ENCODE measurements at regions not wholly inside any gene's neighbourhood (a gene's known extent, or its start where the extent isn't known, plus 50 kb on each side); places are given as distances from the start of the nearest gene placed in this dataset.

DNA sequence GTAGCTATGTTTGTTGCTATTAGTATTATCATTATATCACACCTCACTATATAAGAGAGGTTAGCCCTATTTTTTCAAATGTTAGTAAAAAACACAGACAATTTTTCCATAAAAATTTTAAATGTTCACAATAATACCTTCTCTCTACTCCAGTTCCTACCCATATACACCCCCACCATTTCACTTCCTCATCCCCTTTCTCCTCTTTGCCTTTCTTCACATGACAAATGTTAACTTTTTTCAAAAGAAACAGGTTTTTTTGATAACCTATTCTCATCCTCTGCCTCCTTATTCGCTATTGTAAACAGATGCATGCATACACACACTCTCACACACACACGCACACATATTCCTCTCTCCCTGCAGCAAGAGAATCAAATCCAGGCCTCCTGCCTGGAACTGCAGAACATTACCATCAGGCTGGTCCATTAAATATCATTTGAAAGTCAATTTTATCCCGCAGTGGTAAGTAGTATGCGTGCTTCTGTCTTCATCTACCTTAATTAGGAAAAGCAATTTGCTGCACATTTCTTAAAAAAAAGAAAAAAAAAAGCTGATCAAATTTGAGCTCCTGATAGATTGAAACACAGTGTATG, 55.5 kb downstream of the MID1IP1 start:
- H3K27ac Mint-ChIP-seq = no peak overlapping the region
- H3K4me3 Mint-ChIP-seq = no peak overlapping the region
- ATAC-seq (ENCODE audit: low read depth in 2 of 2) (no peak), DNase-seq (no peak)
- H3K9me3 Mint-ChIP-seq = no peaks in the 10 kb centered on the region
- Histone ChIP-seq H3K27ac (ENCODE audit: insufficient read depth, low read length, poor library complexity, severe bottlenecking) (no peak overlapping the region), H3K27me3 (ENCODE audit: control insufficient read depth, insufficient read depth, low read length) (no peaks in the 10 kb centered on the region), H3K4me1 (ENCODE audit: control insufficient read depth, insufficient read depth, low read length, poor library complexity, severe bottlenecking) (no peaks in the 10 kb centered on the region), H3K9me3 (ENCODE audit: control insufficient read depth in 2 of 2, low read length in 2 of 2) (no peaks in the 10 kb centered on the region), H3K4me3 (ENCODE audit: low read depth, low read length) (no peak overlapping the region), H3K36me3 (ENCODE audit: control insufficient read depth, insufficient read depth, low read length) (no peaks in the 10 kb centered on the region)
- no peaks in the 10 kb centered on the region for H3K36me3 Mint-ChIP-seq
- H3K4me1 Mint-ChIP-seq = peaks cover 0 to 7% (median 2%) of the 10 kb centered on the region in 4 donors
- H3K27me3 Mint-ChIP-seq = no peaks in the 10 kb centered on the region

DNA sequence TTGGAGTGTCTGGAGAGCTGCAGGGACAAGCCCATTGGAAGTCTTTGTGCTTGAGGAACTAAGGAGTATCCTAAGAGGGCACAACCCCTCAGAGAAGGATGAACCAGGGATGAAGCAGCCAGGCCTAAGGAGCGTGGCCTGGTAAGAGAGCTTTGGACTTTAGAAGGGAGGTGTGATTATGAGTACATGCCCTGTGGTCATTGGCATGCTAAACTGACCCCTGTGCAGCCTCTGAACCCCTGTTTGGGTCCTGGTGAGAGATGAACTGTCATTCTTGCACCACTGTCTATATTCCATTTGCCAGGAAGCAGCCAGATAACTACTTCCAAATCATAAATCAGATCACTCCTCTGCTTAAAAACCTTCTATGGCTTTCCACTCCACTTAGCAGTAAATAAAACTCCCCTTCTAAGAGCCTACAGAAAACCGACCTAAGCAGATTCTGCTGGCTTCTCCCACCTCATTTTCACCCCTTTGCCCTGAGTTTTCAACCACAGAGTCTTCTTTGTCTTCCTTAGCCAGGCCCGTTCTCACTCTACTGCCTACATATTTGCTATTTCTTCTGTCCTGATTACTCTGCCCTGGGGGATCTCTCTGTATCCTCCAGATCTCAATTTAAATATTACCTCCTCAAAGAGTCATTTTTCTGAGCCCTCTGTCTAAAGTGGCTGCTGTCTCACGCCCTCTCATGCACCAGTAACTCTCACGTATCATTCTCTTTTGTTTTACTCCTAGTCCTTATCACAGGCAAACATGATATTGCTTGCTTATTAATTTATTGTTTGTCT, 56.7 kb downstream of the MID1IP1 start:
- no peak for DNase-seq
- peaks cover 0 to 7% (median 2%) of the 10 kb centered on the region in 4 donors for H3K4me1 Mint-ChIP-seq

DNA sequence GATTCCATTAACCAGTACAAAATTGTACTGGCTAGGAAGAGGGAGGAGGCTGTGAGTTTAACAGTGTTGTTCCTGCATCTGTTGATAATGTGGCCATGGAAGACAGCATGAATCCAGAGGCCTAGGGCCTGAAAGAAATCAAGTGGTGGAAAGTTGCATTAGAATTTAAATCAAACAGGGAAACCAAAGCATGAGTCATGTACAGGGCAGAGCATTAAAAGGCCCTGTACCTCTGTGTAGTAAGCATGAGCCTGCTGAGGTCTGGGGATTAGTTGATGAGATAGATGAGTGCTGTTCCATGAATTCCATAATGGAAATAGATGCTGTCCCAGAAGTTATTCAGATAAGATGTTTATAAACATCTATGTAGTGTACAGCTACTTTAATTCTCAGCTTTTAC, 58.3 kb downstream of the MID1IP1 start:
- Mint-ChIP-seq H3K27ac (no peak overlapping the region), H3K36me3 (no peaks in the 10 kb centered on the region), H3K4me1 (peaks cover 0 to 7% (median 1%) of the 10 kb centered on the region in 4 donors), H3K9me3 (no peaks in the 10 kb centered on the region), H3K27me3 (no peaks in the 10 kb centered on the region), H3K4me3 (no peak overlapping the region)
- H3K36me3 ChIP-seq (ENCODE audit: control insufficient read depth, insufficient read depth, low read length) = no peaks in the 10 kb centered on the region
- no peak overlapping the region for H3K4me3 ChIP-seq (ENCODE audit: low read depth, low read length)
- no peak overlapping the region for H3K27ac ChIP-seq (ENCODE audit: insufficient read depth, low read length, poor library complexity, severe bottlenecking)
- no peaks in the 10 kb centered on the region for H3K4me1 ChIP-seq (ENCODE audit: control insufficient read depth, insufficient read depth, low read length, poor library complexity, severe bottlenecking)
- no peaks in the 10 kb centered on the region for H3K27me3 ChIP-seq (ENCODE audit: control insufficient read depth, insufficient read depth, low read length)
- no peak for ATAC-seq (ENCODE audit: low read depth in 2 of 2)
- no peak for DNase-seq
- H3K9me3 ChIP-seq (ENCODE audit: control insufficient read depth in 2 of 2, low read length in 2 of 2) = no peaks in the 10 kb centered on the region

More for the DNA sequence above, 56.7 kb downstream of the MID1IP1 start:
- ATAC-seq (ENCODE audit: low read depth in 2 of 2) = no peak
- Histone ChIP-seq H3K27me3 (ENCODE audit: control insufficient read depth, insufficient read depth, low read length) (no peaks in the 10 kb centered on the region), H3K4me1 (ENCODE audit: control insufficient read depth, insufficient read depth, low read length, poor library complexity, severe bottlenecking) (no peaks in the 10 kb centered on the region), H3K36me3 (ENCODE audit: control insufficient read depth, insufficient read depth, low read length) (no peaks in the 10 kb centered on the region), H3K4me3 (ENCODE audit: low read depth, low read length) (no peak overlapping the region), H3K27ac (ENCODE audit: insufficient read depth, low read length, poor library complexity, severe bottlenecking) (no peak overlapping the region), H3K9me3 (ENCODE audit: control insufficient read depth in 2 of 2, low read length in 2 of 2) (no peaks in the 10 kb centered on the region)
- H3K4me3 Mint-ChIP-seq = no peak overlapping the region
- H3K27me3 Mint-ChIP-seq = no peaks in the 10 kb centered on the region
- no peak overlapping the region for H3K27ac Mint-ChIP-seq
- H3K36me3 Mint-ChIP-seq = no peaks in the 10 kb centered on the region
- H3K9me3 Mint-ChIP-seq = no peaks in the 10 kb centered on the region

DNA sequence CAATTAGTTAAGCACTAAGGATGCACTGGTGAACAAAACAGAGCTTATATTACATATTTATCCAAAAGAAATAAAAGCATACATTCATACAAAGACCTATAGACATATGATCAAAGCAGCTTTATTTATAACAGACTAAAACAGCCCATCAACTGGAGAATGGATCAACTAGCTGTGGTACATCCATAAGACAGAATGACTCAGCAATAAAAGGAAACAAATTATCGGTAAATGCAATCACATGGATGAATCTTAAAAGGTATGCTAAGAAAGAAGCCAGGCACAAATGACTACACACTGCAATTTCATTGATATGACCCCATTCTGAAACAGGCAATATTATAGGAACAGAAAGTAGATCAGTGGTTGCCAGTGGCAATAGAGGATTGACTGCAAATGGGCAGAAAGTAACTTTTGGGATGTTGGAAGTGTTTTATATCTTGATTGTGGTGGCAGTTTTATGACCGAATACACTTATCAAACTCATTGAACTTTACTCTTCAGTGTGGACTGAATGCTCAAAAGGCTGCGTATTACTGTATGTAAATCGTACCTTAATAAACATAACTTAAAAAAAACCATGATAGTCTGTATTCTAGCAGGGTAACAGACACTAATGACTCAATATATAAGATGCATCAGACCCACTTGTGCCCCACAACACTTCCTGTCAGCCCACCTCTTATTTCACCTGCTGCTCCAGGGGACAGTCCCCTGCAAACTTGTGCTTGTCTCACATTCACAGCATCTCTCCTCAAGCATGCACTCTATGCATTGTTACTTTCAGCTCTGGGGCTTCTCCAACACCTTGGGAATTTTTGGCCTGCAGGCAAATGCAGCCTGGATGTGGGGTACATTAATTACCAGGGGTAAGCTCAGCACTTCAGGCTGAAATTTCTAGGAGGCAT, 59.1 kb downstream of the MID1IP1 start:
- Histone ChIP-seq H3K4me3 (ENCODE audit: low read depth, low read length) (no peak overlapping the region), H3K4me1 (ENCODE audit: control insufficient read depth, insufficient read depth, low read length, poor library complexity, severe bottlenecking) (no peaks in the 10 kb centered on the region), H3K9me3 (ENCODE audit: control insufficient read depth in 2 of 2, low read length in 2 of 2) (no peaks in the 10 kb centered on the region), H3K36me3 (ENCODE audit: control insufficient read depth, insufficient read depth, low read length) (no peaks in the 10 kb centered on the region), H3K27me3 (ENCODE audit: control insufficient read depth, insufficient read depth, low read length) (no peaks in the 10 kb centered on the region), H3K27ac (ENCODE audit: insufficient read depth, low read length, poor library complexity, severe bottlenecking) (no peak overlapping the region)
- no peaks in the 10 kb centered on the region for H3K36me3 Mint-ChIP-seq
- DNase-seq = no peak
- no peak overlapping the region for H3K4me3 Mint-ChIP-seq
- no peak overlapping the region for H3K27ac Mint-ChIP-seq
- no peak for ATAC-seq (ENCODE audit: low read depth in 2 of 2)
- H3K27me3 Mint-ChIP-seq = no peaks in the 10 kb centered on the region
- peaks cover 0 to 7% (median 1%) of the 10 kb centered on the region in 4 donors for H3K4me1 Mint-ChIP-seq
- no peaks in the 10 kb centered on the region for H3K9me3 Mint-ChIP-seq

DNA sequence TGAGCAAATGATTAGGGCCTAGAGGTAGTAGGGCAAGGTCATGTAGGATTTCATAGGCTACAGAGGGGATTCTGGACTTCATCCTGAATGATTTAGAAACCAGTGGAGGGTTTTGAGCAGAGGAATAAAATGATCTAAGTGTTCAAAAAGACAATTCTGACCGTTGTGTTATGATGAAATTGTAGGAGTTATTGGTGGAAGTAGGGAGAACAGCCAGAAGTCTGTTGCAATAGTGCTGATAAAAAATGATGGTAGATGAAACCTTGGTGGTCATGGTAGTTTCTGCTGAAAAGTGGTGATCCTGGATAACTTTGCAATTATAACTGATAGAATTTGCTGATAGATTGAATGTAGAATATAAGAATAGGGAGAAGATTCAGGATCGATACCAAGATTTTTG, 60.2 kb downstream of the MID1IP1 start:
- Mint-ChIP-seq H3K9me3 (no peaks in the 10 kb centered on the region), H3K36me3 (no peaks in the 10 kb centered on the region), H3K27ac (no peak overlapping the region), H3K4me3 (no peak overlapping the region), H3K4me1 (peaks cover 0 to 7% (median 1%) of the 10 kb centered on the region in 4 donors), H3K27me3 (no peaks in the 10 kb centered on the region)
- DNase-seq (no peak), ATAC-seq (ENCODE audit: low read depth in 2 of 2) (no peak)
- H3K9me3 ChIP-seq (ENCODE audit: control insufficient read depth in 2 of 2, low read length in 2 of 2) = no peaks in the 10 kb centered on the region
- no peak overlapping the region for H3K4me3 ChIP-seq (ENCODE audit: low read depth, low read length)
- no peak overlapping the region for H3K27ac ChIP-seq (ENCODE audit: insufficient read depth, low read length, poor library complexity, severe bottlenecking)
- H3K27me3 ChIP-seq (ENCODE audit: control insufficient read depth, insufficient read depth, low read length) = no peaks in the 10 kb centered on the region
- no peaks in the 10 kb centered on the region for H3K4me1 ChIP-seq (ENCODE audit: control insufficient read depth, insufficient read depth, low read length, poor library complexity, severe bottlenecking)
- H3K36me3 ChIP-seq (ENCODE audit: control insufficient read depth, insufficient read depth, low read length) = no peaks in the 10 kb centered on the region

DNA sequence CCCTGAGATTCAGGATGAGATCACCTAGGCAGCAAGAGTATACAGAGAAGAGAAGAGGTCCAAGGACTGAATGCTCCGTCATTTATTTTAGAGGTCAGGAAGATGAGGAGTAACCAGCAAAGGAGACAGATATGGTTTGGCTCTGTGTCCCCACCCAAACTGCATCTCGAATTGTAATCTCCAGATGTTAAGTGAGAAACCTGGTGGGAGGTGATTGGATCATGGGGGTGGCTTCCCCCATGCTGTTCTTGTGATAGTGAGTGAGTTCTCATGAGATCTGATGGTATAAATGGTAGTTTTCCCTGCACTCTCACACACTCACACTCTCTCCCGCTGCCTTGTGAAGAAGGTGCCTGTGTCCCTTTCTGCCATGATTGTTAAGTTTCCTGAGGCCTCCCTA, 60.8 kb downstream of the MID1IP1 start:
- ATAC-seq (ENCODE audit: low read depth in 2 of 2) = no peak
- H3K36me3 Mint-ChIP-seq = no peaks in the 10 kb centered on the region
- no peaks in the 10 kb centered on the region for H3K36me3 ChIP-seq (ENCODE audit: control insufficient read depth, insufficient read depth, low read length)
- no peaks in the 10 kb centered on the region for H3K9me3 ChIP-seq (ENCODE audit: control insufficient read depth in 2 of 2, low read length in 2 of 2)
- no peaks in the 10 kb centered on the region for H3K4me1 ChIP-seq (ENCODE audit: control insufficient read depth, insufficient read depth, low read length, poor library complexity, severe bottlenecking)
- no peak overlapping the region for H3K27ac ChIP-seq (ENCODE audit: insufficient read depth, low read length, poor library complexity, severe bottlenecking)
- no peak overlapping the region for H3K4me3 Mint-ChIP-seq
- H3K27ac Mint-ChIP-seq = no peak overlapping the region
- H3K27me3 Mint-ChIP-seq = no peaks in the 10 kb centered on the region
- no peaks in the 10 kb centered on the region for H3K27me3 ChIP-seq (ENCODE audit: control insufficient read depth, insufficient read depth, low read length)
- no peak overlapping the region for H3K4me3 ChIP-seq (ENCODE audit: low read depth, low read length)
- peaks cover 0 to 7% (median 1%) of the 10 kb centered on the region in 4 donors for H3K4me1 Mint-ChIP-seq
- H3K9me3 Mint-ChIP-seq = no peaks in the 10 kb centered on the region
- DNase-seq = no peak

DNA sequence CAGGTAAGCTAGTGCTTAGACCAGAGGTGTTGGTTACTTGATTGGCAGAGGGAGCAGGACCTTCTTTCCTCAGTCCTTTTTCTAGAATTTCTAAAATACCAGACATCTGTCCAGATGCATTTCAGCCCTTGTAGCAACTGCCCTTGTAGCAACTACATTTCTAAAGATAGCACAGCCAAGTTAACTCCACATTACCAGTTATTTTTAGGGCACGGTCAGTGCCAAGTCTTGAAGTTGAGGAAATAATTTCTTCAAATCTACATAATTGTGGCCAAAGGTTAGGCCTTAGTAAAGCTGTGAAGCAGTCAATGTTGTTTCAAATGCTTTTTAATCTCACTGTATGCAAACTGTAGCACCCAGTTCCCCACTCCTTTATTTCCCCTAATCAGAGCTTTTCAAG, 62.9 kb downstream of the MID1IP1 start:
- Mint-ChIP-seq H3K4me3 (no peak overlapping the region), H3K4me1 (peaks cover 0 to 4% (median 1%) of the 10 kb centered on the region in 4 donors), H3K36me3 (no peaks in the 10 kb centered on the region), H3K27me3 (no peaks in the 10 kb centered on the region), H3K9me3 (no peaks in the 10 kb centered on the region), H3K27ac (no peak overlapping the region)
- no peaks in the 10 kb centered on the region for H3K27me3 ChIP-seq (ENCODE audit: control insufficient read depth, insufficient read depth, low read length)
- H3K4me3 ChIP-seq (ENCODE audit: low read depth, low read length) = no peak overlapping the region
- ATAC-seq (ENCODE audit: low read depth in 2 of 2) (no peak), DNase-seq (no peak)
- no peaks in the 10 kb centered on the region for H3K36me3 ChIP-seq (ENCODE audit: control insufficient read depth, insufficient read depth, low read length)
- no peaks in the 10 kb centered on the region for H3K9me3 ChIP-seq (ENCODE audit: control insufficient read depth in 2 of 2, low read length in 2 of 2)
- no peaks in the 10 kb centered on the region for H3K4me1 ChIP-seq (ENCODE audit: control insufficient read depth, insufficient read depth, low read length, poor library complexity, severe bottlenecking)
- no peak overlapping the region for H3K27ac ChIP-seq (ENCODE audit: insufficient read depth, low read length, poor library complexity, severe bottlenecking)

Measured in CD4-positive, CD25-positive, alpha-beta regulatory T cell (primary cell).